ENCODE measurements at regions not wholly inside any gene's neighbourhood (a gene's known extent, or its start where the extent isn't known, plus 50 kb on each side); places are given as distances from the start of the nearest gene placed in this dataset.

DNA sequence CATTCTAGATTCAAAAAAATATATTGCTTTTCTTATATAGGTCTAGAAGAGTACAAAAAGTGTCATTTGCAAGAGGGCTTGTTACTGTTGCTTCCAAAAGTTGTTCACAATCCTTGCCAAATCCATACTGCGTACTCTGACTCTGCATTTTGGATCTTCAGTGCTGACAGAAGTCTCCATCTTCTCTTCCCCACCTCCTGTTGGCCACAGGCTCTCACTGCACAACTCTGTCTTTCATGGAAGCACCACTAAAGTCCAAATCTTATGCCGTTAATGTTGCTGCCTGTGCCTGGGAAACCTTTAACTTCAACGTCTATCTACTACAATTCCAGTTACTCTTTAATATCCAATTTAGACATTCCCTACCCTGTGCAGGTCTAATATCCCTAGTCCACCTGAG, 419.9 kb downstream of the NR2F2 start:
- TF ChIP-seq EZH2 (IDR thresholded peaks at IDR 0.05; ENCODE audit: borderline replicate concordance), result no peak
- TF ChIP-seq, protein P1, sequence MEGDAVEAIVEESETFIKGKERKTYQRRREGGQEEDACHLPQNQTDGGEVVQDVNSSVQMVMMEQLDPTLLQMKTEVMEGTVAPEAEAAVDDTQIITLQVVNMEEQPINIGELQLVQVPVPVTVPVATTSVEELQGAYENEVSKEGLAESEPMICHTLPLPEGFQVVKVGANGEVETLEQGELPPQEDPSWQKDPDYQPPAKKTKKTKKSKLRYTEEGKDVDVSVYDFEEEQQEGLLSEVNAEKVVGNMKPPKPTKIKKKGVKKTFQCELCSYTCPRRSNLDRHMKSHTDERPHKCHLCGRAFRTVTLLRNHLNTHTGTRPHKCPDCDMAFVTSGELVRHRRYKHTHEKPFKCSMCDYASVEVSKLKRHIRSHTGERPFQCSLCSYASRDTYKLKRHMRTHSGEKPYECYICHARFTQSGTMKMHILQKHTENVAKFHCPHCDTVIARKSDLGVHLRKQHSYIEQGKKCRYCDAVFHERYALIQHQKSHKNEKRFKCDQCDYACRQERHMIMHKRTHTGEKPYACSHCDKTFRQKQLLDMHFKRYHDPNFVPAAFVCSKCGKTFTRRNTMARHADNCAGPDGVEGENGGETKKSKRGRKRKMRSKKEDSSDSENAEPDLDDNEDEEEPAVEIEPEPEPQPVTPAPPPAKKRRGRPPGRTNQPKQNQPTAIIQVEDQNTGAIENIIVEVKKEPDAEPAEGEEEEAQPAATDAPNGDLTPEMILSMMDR (IDR thresholded peaks at IDR 0.05; ENCODE audit: poor library complexity), result no peak
- no peak for TF ChIP-seq EZH2phosphoT487 (IDR thresholded peaks at IDR 0.05; ENCODE audit: low read depth, severe bottlenecking, unreplicated experiment)
